A673 (cell line): ENCODE measurements at regions not wholly inside any gene's neighbourhood (a gene's known extent, or its start where the extent isn't known, plus 50 kb on each side); places are given as distances from the start of the nearest gene placed in this dataset.

ENCODE experiments used
- BruUV-seq: library from RNA; stranded (reverse); fragments of 400-500 nt; replicated peaks from 2 replicates; lab custom pipeline; 2021; lab: Mats Ljungman, UMichigan
- CTCF ChIA-PET: fragments of 300-600 bp; sonication (Branson Sonifier 250); formaldehyde crosslinking; loops from one replicate; lab custom pipeline; 2022; ENCODE audit warnings: antibody characterized with exemption; lab: Charles Lee
- POLR2A ChIA-PET: fragments of 300-600 bp; sonication (Branson Sonifier 250); formaldehyde crosslinking; loops from one replicate; lab custom pipeline; 2022; ENCODE audit warnings: antibody characterized with exemption; ENCODE audit not compliant: low non-redundant PET; lab: Charles Lee
- DNase-seq: peaks from one replicate; pipeline ENCODE4 v3.0.0-alpha.2; 2015; ENCODE audit warnings: low spot score
- H3K27ac ChIP-seq: fragments of 200-600 bp; sonication (generic); 2 replicates; pipeline ENCODE4 v1.5.1; 2016; ENCODE audit warnings: mixed run types, low read depth, mild to moderate bottlenecking, mixed read lengths, antibody characterized with exemption, low read length; ENCODE audit not compliant: poor library complexity, severe bottlenecking
- H3K27me3 ChIP-seq: fragments of 200-600 bp; sonication (generic); replicated peaks from 2 replicates; pipeline ENCODE4 v1.6.1; 2017; ENCODE audit warnings: mixed run types, low read depth, mild to moderate bottlenecking, mixed read lengths, antibody characterized with exemption, low read length; ENCODE audit not compliant: insufficient read depth, poor library complexity
- H3K36me3 ChIP-seq: fragments of 200-600 bp; sonication (generic); 2 replicates; pipeline ENCODE4 v1.6.1; 2016; ENCODE audit warnings: mixed run types, mild to moderate bottlenecking, mixed read lengths, antibody characterized with exemption, low read length; ENCODE audit not compliant: insufficient read depth, poor library complexity, severe bottlenecking
- H3K4me1 ChIP-seq: fragments of 200-600 bp; sonication (generic); 2 replicates; pipeline ENCODE4 v1.6.1; 2017; ENCODE audit warnings: mixed run types, mild to moderate bottlenecking, mixed read lengths, antibody characterized with exemption, low read length; ENCODE audit not compliant: insufficient read depth, poor library complexity, severe bottlenecking
- H3K4me3 ChIP-seq: fragments of 200-600 bp; sonication (generic); 2 replicates; pipeline ENCODE4 v1.5.1; 2016; ENCODE audit warnings: low read depth, mixed run types, mild to moderate bottlenecking, mixed read lengths, low read length; ENCODE audit not compliant: poor library complexity, severe bottlenecking
- H3K9me3 ChIP-seq: fragments of 200-600 bp; sonication (generic); 2 replicates; pipeline ENCODE4 v1.6.1; 2016; ENCODE audit warnings: mixed run types, low read depth, mild to moderate bottlenecking, mixed read lengths, antibody characterized with exemption, low read length; ENCODE audit not compliant: poor library complexity, severe bottlenecking
- CTCF ChIP-seq: fragments of 300-800, 200-600 bp; sonication (generic); conservative IDR thresholded peaks from 2 replicates; pipeline ENCODE4 v1.5.1; 2017; ENCODE audit warnings: low read depth, mild to moderate bottlenecking, antibody characterized with exemption, low read length, moderate library complexity, mixed read lengths
- EZH2 ChIP-seq: fragments of 200-600 bp; sonication (generic); IDR thresholded peaks from 2 replicates; pipeline ENCODE4 v1.6.1; 2017; ENCODE audit warnings: borderline replicate concordance, low read depth, mild to moderate bottlenecking, mixed read lengths, antibody characterized with exemption, low read length; ENCODE audit not compliant: poor library complexity, severe bottlenecking
- intact Hi-C: fragments of 100-400 bp; cut with micrococcal nuclease; formaldehyde crosslinking; loops from one replicate; pipeline ENCODE4 v1.10.0; 2022; ENCODE audit not compliant: unreplicated experiment

DNA sequence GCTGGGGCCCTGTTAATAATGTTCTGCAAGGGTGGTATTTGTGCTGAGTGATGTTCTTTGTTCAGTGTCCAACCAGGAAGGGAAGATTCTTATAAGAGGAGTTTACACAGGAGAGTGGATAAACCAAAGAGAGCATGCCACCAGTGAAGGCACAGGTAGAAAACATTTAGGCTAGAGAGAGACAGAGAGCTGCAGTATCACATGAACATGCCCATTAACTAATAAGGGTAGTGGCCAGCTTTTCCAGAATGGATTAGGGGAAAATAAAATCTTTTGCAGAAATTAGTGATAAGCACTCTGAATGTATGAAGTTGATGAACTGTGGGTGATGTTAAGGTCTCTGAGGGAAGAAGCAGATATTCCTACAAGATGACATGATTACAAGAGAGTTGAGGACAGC lies 54.1 kb upstream of the PRLR start:
- POLR2A ChIA-PET: no interaction called here
- CTCF ChIA-PET: no interaction called here
- H3K27me3 ChIP-seq: no peaks in the 10 kb centered on the region
- H3K27ac ChIP-seq: no peak overlapping the region
- H3K36me3 ChIP-seq: no peaks in the 10 kb centered on the region
- no peak for DNase-seq
- intact Hi-C loops: no loop called here
- TF ChIP-seq EZH2: no peak
- no peak for TF ChIP-seq CTCF
- H3K9me3 ChIP-seq: no peaks in the 10 kb centered on the region
- no peak overlapping the region for H3K4me3 ChIP-seq
- no TSS peak for BruUV-seq
- H3K4me1 ChIP-seq: no peaks in the 10 kb centered on the region

- Histone ChIP-seq H3K27ac (no peak overlapping the region), H3K9me3 (no peaks in the 10 kb centered on the region), H3K4me1 (no peaks in the 10 kb centered on the region), H3K36me3 (no peaks in the 10 kb centered on the region), H3K4me3 (no peak overlapping the region), H3K27me3 (no peaks in the 10 kb centered on the region)
- ChIA-PET POLR2A (no interaction called here), CTCF (no interaction called here)
- intact Hi-C loops: no loop called here
- TF ChIP-seq CTCF (no peak), EZH2 (no peak)
- BruUV-seq: no TSS peak
- DNase-seq: no peak
These were observed 52.5 kb upstream of the PRLR start for GRCh38 chr5:35282810-35283209.

DNA sequence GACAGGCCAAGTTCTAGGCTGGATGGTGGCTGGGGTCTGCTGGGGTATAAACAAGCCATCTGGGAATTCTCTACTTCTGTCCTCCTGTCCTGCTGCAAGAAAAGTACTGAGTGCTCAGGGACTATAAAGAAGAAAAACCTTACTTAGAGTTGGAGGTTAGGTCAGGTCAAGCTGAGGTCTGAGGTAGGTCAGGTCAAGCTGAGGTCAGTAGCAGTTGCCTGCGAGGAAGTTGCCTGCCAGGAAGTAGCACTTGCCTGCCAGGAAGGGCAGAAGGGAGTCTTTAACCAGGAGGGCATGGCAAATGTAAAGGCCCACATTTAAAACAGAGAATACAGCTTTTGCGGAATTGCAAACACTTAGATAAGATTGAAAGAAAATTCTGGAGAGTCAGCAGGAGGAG lies 51.3 kb upstream of the PRLR start:
- Histone ChIP-seq H3K27me3 (no peaks in the 10 kb centered on the region), H3K4me1 (no peaks in the 10 kb centered on the region), H3K27ac (no peak overlapping the region), H3K4me3 (no peak overlapping the region), H3K36me3 (no peaks in the 10 kb centered on the region), H3K9me3 (no peaks in the 10 kb centered on the region)
- TF ChIP-seq EZH2 (no peak), CTCF (no peak)
- intact Hi-C loops: no loop called here
- POLR2A ChIA-PET: no interaction called here
- no peak for DNase-seq
- CTCF ChIA-PET: no interaction called here
- BruUV-seq: no TSS peak
